ENCODE measurements at regions not wholly inside any gene's neighbourhood (a gene's known extent, or its start where the extent isn't known, plus 50 kb on each side); places are given as distances from the start of the nearest gene placed in this dataset.

- TF ChIP-seq CTCF (IDR thresholded peaks at IDR 0.05; ENCODE audit: borderline replicate concordance, extremely low read depth, low read length, poor library complexity, severe bottlenecking) (no peak), EZH2 (IDR thresholded peaks at IDR 0.05; ENCODE audit: borderline replicate concordance, low read depth, low read length, severe bottlenecking) (no peak)
Observed at GRCh38 chr4:1572521-1572920, 111.6 kb downstream of the FAM53A start.
